Bone marrow (tissue), 2 donors: ENCODE measurements at regions not wholly inside any gene's neighbourhood (a gene's known extent, or its start where the extent isn't known, plus 50 kb on each side); places are given as distances from the start of the nearest gene placed in this dataset.
"Not testable (repeated sequence)": the region's sequence is repeated elsewhere in the genome, so short reads cannot be mapped to it uniquely, and the experiment has no call there.

Experiments
- DNase-seq, 2 donors: peaks; one replicate each; lab custom pipeline; 2025; lab: John Stamatoyannopoulos, UW

GRCh38 chr5:45057564-45057963 lies 248.8 kb downstream of the MRPS30 start:
- DNase-seq = no peak

- DNase-seq = no peak
Observed at GRCh38 chr5:45060724-45061123, 252.0 kb downstream of the MRPS30 start.

GRCh38 chr5:45062044-45062443 lies 253.3 kb downstream of the MRPS30 start:
- no peak for DNase-seq

- DNase-seq = no peak
Observed at GRCh38 chr5:45081082-45081481, 272.3 kb downstream of the MRPS30 start.

- no peak for DNase-seq
Observed at GRCh38 chr5:45089870-45090269, 281.1 kb downstream of the MRPS30 start.

- no peak for DNase-seq
Observed at GRCh38 chr5:45093377-45093776, 284.6 kb downstream of the MRPS30 start.

GRCh38 chr5:45094876-45095440 lies 286.2 kb downstream of the MRPS30 start:
- DNase-seq = no peak

- no peak for DNase-seq
Observed at GRCh38 chr5:45098483-45098882, 289.7 kb downstream of the MRPS30 start.

- DNase-seq = no peak
Observed at GRCh38 chr5:45101146-45101545, 292.4 kb downstream of the MRPS30 start.

- DNase-seq = no peak
Observed at GRCh38 chr5:45105491-45105994, 296.8 kb downstream of the MRPS30 start.

- no peak for DNase-seq
Observed at GRCh38 chr5:45109062-45109461, 300.3 kb downstream of the MRPS30 start.

- DNase-seq = no peak
Observed at GRCh38 chr5:45109636-45110035, 300.9 kb downstream of the MRPS30 start.

- DNase-seq = no peak
Observed at GRCh38 chr5:45110399-45110798, 301.7 kb downstream of the MRPS30 start.

GRCh38 chr5:45113726-45114125 lies 305.0 kb downstream of the MRPS30 start:
- DNase-seq = no peak

- no peak for DNase-seq
Observed at GRCh38 chr5:45132972-45133371, 324.2 kb downstream of the MRPS30 start.

GRCh38 chr5:45162974-45163373 lies 354.2 kb downstream of the MRPS30 start:
- no peak for DNase-seq

- DNase-seq = no peak
Observed at GRCh38 chr5:45171563-45171962, 362.8 kb downstream of the MRPS30 start.

GRCh38 chr5:45172634-45173033 lies 363.9 kb downstream of the MRPS30 start:
- not testable (repeated sequence) for DNase-seq

- no peak for DNase-seq
Observed at GRCh38 chr5:45179686-45180085, 370.9 kb downstream of the MRPS30 start.

- no peak for DNase-seq
Observed at GRCh38 chr5:45189042-45189441, 380.3 kb downstream of the MRPS30 start.

GRCh38 chr5:45189481-45189880 lies 380.7 kb downstream of the MRPS30 start:
- no peak for DNase-seq

- no peak for DNase-seq
Observed at GRCh38 chr5:45195026-45195425, 386.3 kb downstream of the MRPS30 start.
